ENCODE measurements at regions not wholly inside any gene's neighbourhood (a gene's known extent, or its start where the extent isn't known, plus 50 kb on each side); places are given as distances from the start of the nearest gene placed in this dataset.

DNA sequence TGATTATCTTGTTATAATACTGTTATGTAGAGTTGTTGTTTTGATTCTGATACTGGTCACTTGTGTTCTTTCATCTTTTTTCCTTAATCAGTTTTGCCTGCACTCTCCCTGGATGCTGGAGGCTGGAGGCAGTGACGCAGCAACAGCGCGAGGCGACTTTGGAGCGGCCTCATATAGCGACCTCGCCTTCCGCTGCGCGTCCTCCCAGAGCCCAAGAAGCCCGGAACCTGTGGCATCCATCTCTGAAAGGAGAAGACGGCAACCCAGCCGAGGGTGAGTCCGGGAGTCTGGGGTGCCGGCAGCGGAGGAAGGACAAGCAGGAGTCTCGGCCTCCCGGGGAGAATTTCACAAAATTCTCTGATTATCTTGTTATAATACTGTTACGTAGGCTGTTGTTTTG is 161.2 kb downstream of the ZNF33B start:
- no peaks in the 10 kb centered on the region for H3K27me3 ChIP-seq (ENCODE audit: control insufficient read depth, insufficient read depth, low read length)
- no peak overlapping the region for H3K4me2 ChIP-seq (ENCODE audit: low read length)
- H3K36me3 ChIP-seq (ENCODE audit: insufficient read depth, low read length): no peaks in the 10 kb centered on the region
- H3K9me3 ChIP-seq (replicated peaks; ENCODE audit: low read length): no peaks in the 10 kb centered on the region
- H3K9ac ChIP-seq (ENCODE audit: low read depth, low read length): no peak overlapping the region
- no peaks in the 10 kb centered on the region for H3K4me1 ChIP-seq (ENCODE audit: control insufficient read depth, insufficient read depth, low read length)
- H3K4me3 ChIP-seq (ENCODE audit: low read length): no peak overlapping the region

DNA sequence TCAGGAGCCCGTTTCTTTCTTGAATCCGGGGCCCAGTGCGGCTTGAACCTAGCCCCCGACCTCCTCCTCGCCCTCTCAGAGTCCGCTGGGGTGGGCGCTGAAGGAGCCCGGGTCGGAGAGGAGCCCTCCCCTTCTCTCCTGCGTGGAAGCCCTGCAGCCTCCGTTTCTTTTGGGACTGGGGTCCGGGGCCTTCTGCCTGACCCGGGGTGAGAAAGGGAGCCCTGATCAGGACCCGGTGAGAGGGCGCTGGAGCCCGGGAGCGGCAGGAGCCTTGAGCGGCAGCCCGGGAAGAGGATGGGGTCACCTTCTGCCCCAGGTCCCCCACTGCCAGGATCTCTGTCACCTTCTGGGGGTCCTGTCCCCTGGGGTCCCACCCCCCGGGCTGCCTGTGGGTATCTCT is 162.3 kb downstream of the ZNF33B start:
- peak overlapping the region; percentile 68 for H3K4me3 ChIP-seq (ENCODE audit: low read length)

GRCh38 chr10:42475168-42476098 is 162.9 kb downstream of the ZNF33B start:
- peak overlapping the region; percentile 72 for H3K9ac ChIP-seq (ENCODE audit: low read depth, low read length)
- peak overlapping the region; percentile 68 for H3K4me3 ChIP-seq (ENCODE audit: low read length)
- no peaks in the 10 kb centered on the region for H3K27me3 ChIP-seq (ENCODE audit: control insufficient read depth, insufficient read depth, low read length)
- no peaks in the 10 kb centered on the region for H3K9me3 ChIP-seq (replicated peaks; ENCODE audit: low read length)
- H3K36me3 ChIP-seq (ENCODE audit: insufficient read depth, low read length): no peaks in the 10 kb centered on the region
- no peaks in the 10 kb centered on the region for H3K4me1 ChIP-seq (ENCODE audit: control insufficient read depth, insufficient read depth, low read length)
- no peak overlapping the region for H3K4me2 ChIP-seq (ENCODE audit: low read length)

More for the DNA sequence above, 162.3 kb downstream of the ZNF33B start:
- no peaks in the 10 kb centered on the region for H3K36me3 ChIP-seq (ENCODE audit: insufficient read depth, low read length)
- no peaks in the 10 kb centered on the region for H3K4me1 ChIP-seq (ENCODE audit: control insufficient read depth, insufficient read depth, low read length)
- H3K4me2 ChIP-seq (ENCODE audit: low read length): no peak overlapping the region
- H3K9me3 ChIP-seq (replicated peaks; ENCODE audit: low read length): no peaks in the 10 kb centered on the region
- no peaks in the 10 kb centered on the region for H3K27me3 ChIP-seq (ENCODE audit: control insufficient read depth, insufficient read depth, low read length)
- H3K9ac ChIP-seq (ENCODE audit: low read depth, low read length): peak overlapping the region; percentile 72

DNA sequence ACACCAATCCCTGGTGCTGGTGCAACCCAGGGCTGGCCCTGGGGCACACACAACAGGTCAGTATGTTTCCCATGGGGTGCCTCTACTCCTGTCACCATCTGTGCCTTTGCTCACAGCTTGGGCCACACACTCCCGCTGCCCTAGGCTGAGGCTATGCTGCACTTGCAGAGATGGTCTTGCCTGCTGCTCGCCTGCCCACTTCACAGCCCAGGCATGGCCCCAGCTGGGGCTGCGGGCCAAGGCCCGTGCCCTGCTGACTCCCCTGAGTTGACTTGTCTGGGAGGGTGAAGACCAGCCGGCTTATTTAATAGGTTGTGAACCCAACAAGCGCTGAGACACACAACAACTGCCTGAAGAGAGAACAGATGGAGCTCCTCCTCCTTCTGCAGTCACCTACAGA is 184.1 kb downstream of the ZNF33B start:
- Histone ChIP-seq H3K27me3 (ENCODE audit: control insufficient read depth, insufficient read depth, low read length) (no peaks in the 10 kb centered on the region), H3K4me3 (ENCODE audit: low read length) (no peak overlapping the region), H3K36me3 (ENCODE audit: insufficient read depth, low read length) (no peaks in the 10 kb centered on the region), H3K4me2 (ENCODE audit: low read length) (no peak overlapping the region), H3K9ac (ENCODE audit: low read depth, low read length) (no peak overlapping the region), H3K4me1 (ENCODE audit: control insufficient read depth, insufficient read depth, low read length) (no peaks in the 10 kb centered on the region), H3K9me3 (replicated peaks; ENCODE audit: low read length) (no peaks in the 10 kb centered on the region)

- Histone ChIP-seq H3K9ac (ENCODE audit: low read depth, low read length) (no peak overlapping the region), H3K4me3 (ENCODE audit: low read length) (no peak overlapping the region), H3K4me1 (ENCODE audit: control insufficient read depth, insufficient read depth, low read length) (no peaks in the 10 kb centered on the region), H3K27me3 (ENCODE audit: control insufficient read depth, insufficient read depth, low read length) (no peaks in the 10 kb centered on the region), H3K4me2 (ENCODE audit: low read length) (no peak overlapping the region), H3K9me3 (replicated peaks; ENCODE audit: low read length) (no peaks in the 10 kb centered on the region), H3K36me3 (ENCODE audit: insufficient read depth, low read length) (no peaks in the 10 kb centered on the region)
These were observed 207.3 kb downstream of the ZNF33B start for GRCh38 chr10:42431095-42431494.

DNA sequence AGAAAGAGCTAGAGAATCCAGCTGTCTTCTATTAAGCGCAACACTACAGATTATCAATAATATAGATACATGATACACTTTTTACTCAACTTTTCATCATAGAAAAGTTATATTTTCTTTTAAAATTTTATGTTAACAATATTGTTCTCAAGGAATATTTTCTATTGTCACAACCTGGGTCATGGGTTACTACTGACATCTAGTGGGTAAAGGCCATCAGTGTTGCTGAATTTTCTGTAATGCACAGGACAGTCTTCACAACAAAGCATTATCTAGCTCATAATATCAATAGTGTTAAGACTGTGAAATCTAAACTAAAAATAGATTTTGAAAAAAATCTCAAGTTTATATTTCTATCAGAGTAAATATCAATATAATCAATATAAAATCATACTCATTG is 209.8 kb downstream of the ZNF33B start:
- H3K9ac ChIP-seq (ENCODE audit: low read depth, low read length): no peak overlapping the region
- no peak overlapping the region for H3K4me2 ChIP-seq (ENCODE audit: low read length)
- no peaks in the 10 kb centered on the region for H3K4me1 ChIP-seq (ENCODE audit: control insufficient read depth, insufficient read depth, low read length)
- no peaks in the 10 kb centered on the region for H3K9me3 ChIP-seq (replicated peaks; ENCODE audit: low read length)
- H3K4me3 ChIP-seq (ENCODE audit: low read length): no peak overlapping the region
- no peaks in the 10 kb centered on the region for H3K27me3 ChIP-seq (ENCODE audit: control insufficient read depth, insufficient read depth, low read length)
- H3K36me3 ChIP-seq (ENCODE audit: insufficient read depth, low read length): no peaks in the 10 kb centered on the region

GRCh38 chr10:42422911-42423310 is 215.5 kb downstream of the ZNF33B start:
- H3K4me1 ChIP-seq (ENCODE audit: control insufficient read depth, insufficient read depth, low read length): no peaks in the 10 kb centered on the region
- no peaks in the 10 kb centered on the region for H3K9me3 ChIP-seq (replicated peaks; ENCODE audit: low read length)
- H3K27me3 ChIP-seq (ENCODE audit: control insufficient read depth, insufficient read depth, low read length): no peaks in the 10 kb centered on the region
- no peak overlapping the region for H3K4me2 ChIP-seq (ENCODE audit: low read length)
- no peak overlapping the region for H3K9ac ChIP-seq (ENCODE audit: low read depth, low read length)
- H3K36me3 ChIP-seq (ENCODE audit: insufficient read depth, low read length): no peaks in the 10 kb centered on the region
- no peak overlapping the region for H3K4me3 ChIP-seq (ENCODE audit: low read length)

- Histone ChIP-seq H3K9ac (ENCODE audit: low read depth, low read length) (no peak overlapping the region), H3K4me1 (ENCODE audit: control insufficient read depth, insufficient read depth, low read length) (no peaks in the 10 kb centered on the region), H3K9me3 (replicated peaks; ENCODE audit: low read length) (no peaks in the 10 kb centered on the region), H3K36me3 (ENCODE audit: insufficient read depth, low read length) (no peaks in the 10 kb centered on the region), H3K27me3 (ENCODE audit: control insufficient read depth, insufficient read depth, low read length) (no peaks in the 10 kb centered on the region), H3K4me3 (ENCODE audit: low read length) (no peak overlapping the region), H3K4me2 (ENCODE audit: low read length) (no peak overlapping the region)
These were observed 216.6 kb downstream of the ZNF33B start for GRCh38 chr10:42421812-42422211.

- H3K36me3 ChIP-seq (ENCODE audit: insufficient read depth, low read length): no peaks in the 10 kb centered on the region
- no peaks in the 10 kb centered on the region for H3K4me1 ChIP-seq (ENCODE audit: control insufficient read depth, insufficient read depth, low read length)
- no peaks in the 10 kb centered on the region for H3K9me3 ChIP-seq (replicated peaks; ENCODE audit: low read length)
These were observed 218.6 kb downstream of the ZNF33B start for GRCh38 chr10:42419789-42420188.

DNA sequence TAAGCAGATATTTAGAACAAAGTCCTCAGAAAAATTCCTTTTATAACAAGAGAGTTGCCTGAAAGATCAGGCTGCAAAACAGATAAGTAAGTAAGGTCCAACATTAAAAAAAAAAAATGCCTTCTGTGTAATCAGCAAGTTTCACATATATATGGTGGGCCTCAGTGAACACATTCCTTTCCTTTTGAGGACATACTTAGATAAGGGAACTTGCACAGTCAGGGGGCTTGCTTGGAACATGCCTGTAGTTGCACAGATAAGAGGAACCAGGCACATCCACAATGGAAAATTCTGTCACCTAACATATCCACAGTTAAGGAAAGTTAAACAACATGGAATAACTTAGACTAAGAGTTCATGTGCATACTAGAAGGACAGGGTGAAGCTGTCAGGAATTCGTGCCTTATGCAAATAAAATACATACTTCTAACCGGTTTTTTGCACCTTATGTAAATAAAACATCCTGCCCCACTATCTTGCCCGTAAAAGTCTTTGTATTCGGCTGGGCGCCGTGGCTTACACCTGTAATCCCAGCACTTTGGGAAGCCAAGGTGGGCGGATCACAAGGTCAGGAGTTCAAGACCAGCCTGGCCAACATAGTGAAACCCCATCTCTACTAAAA is 257.3 kb downstream of the ZNF33B start:
- no peak overlapping the region for H3K4me3 ChIP-seq (ENCODE audit: low read length)
- H3K9me3 ChIP-seq (replicated peaks; ENCODE audit: low read length): no peaks in the 10 kb centered on the region
- H3K27me3 ChIP-seq (ENCODE audit: control insufficient read depth, insufficient read depth, low read length): no peaks in the 10 kb centered on the region
- H3K36me3 ChIP-seq (ENCODE audit: insufficient read depth, low read length): no peaks in the 10 kb centered on the region
- H3K4me1 ChIP-seq (ENCODE audit: control insufficient read depth, insufficient read depth, low read length): no peaks in the 10 kb centered on the region
- no peak overlapping the region for H3K9ac ChIP-seq (ENCODE audit: low read depth, low read length)
- no peak overlapping the region for H3K4me2 ChIP-seq (ENCODE audit: low read length)

More at GRCh38 chr10:42419789-42420188, 218.6 kb downstream of the ZNF33B start:
- no peak overlapping the region for H3K4me2 ChIP-seq (ENCODE audit: low read length)
- no peak overlapping the region for H3K4me3 ChIP-seq (ENCODE audit: low read length)
- H3K9ac ChIP-seq (ENCODE audit: low read depth, low read length): no peak overlapping the region
- no peaks in the 10 kb centered on the region for H3K27me3 ChIP-seq (ENCODE audit: control insufficient read depth, insufficient read depth, low read length)

- H3K9me3 ChIP-seq (replicated peaks; ENCODE audit: low read length): no peaks in the 10 kb centered on the region
- no peaks in the 10 kb centered on the region for H3K27me3 ChIP-seq (ENCODE audit: control insufficient read depth, insufficient read depth, low read length)
- peak overlapping the region; percentile 79 for H3K4me2 ChIP-seq (ENCODE audit: low read length)
- H3K36me3 ChIP-seq (ENCODE audit: insufficient read depth, low read length): no peaks in the 10 kb centered on the region
- peak overlapping the region; percentile 85 for H3K4me3 ChIP-seq (ENCODE audit: low read length)
- H3K4me1 ChIP-seq (ENCODE audit: control insufficient read depth, insufficient read depth, low read length): no peaks in the 10 kb centered on the region
- H3K9ac ChIP-seq (ENCODE audit: low read depth, low read length): peak overlapping the region; percentile 79
These were observed 270.7 kb downstream of the ZNF33B start for GRCh38 chr10:42367532-42368230.

Data from skeletal muscle satellite cell (primary cell).